GM19372 (cell line): ENCODE measurements at regions not wholly inside any gene's neighbourhood (a gene's known extent, or its start where the extent isn't known, plus 50 kb on each side); places are given as distances from the start of the nearest gene placed in this dataset.
A peak's percentile ranks its signal among the peaks of the same experiment; 100 is the strongest.

ENCODE experiments used
- ATAC-seq: cut with Tn5 transposase; IDR thresholded peaks from one replicate; pipeline ENCODE4 v1.9.1; 2021; ENCODE audit warnings: mild to moderate bottlenecking, low read depth, moderate library complexity; ENCODE audit not compliant: unreplicated experiment

DNA sequence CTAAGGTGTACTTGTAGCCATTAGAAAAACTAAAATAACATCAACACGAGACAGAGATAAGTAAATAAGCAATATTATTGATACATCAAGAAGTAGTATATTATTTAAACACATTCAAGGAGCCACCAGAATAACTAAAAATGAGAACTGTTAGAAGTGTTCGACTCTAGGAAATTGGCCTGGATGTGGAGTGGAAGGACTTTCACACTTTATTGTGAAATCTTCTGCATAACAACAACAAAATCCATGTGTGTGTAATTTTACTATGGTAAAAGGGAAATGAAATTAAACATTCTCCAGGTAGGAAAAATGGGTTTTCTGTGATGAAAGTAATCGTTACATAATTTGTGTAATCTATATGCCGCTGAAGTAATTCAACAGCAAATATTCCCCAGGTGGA, 96.3 kb upstream of the RNF152 start:
- no peak for ATAC-seq

DNA sequence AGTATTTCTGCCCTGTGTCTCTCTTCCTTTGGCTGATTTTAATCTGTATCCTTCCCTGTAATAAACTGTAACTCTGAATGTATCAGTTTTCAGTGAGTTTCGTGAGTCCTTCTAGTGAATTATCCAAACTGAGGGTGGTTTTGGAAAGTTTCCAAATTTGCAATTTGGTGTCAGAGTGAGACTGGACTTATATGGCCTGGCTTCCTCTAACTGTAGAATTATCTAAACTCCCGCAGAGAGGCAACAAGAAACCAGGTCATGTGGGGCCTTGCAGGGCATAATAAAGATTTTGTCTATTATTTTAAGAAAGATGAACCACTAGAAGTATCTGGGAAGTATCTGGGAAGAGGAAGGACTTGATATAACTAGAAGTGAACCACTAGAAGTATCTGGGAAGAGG, 95.3 kb upstream of the RNF152 start:
- no peak for ATAC-seq

DNA sequence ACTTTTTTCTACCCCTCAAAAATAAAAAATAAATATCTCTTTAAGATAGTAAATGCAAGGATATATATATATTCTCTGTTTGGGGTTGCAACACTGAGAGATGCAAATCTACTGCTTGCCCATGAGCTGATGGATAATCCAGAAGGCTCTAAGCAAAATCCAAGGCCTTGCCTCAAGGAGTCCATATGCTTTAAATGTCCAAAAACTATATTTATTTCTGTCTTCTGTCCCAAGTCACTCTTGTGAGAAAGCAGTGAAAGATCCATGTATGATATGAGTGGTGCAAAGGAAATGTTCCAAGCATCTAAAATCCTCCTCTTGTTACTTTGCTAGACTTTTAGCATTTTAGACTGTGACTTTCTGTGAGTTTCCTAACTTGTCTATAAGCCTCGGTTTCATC, 92.9 kb upstream of the RNF152 start:
- ATAC-seq = no peak

DNA sequence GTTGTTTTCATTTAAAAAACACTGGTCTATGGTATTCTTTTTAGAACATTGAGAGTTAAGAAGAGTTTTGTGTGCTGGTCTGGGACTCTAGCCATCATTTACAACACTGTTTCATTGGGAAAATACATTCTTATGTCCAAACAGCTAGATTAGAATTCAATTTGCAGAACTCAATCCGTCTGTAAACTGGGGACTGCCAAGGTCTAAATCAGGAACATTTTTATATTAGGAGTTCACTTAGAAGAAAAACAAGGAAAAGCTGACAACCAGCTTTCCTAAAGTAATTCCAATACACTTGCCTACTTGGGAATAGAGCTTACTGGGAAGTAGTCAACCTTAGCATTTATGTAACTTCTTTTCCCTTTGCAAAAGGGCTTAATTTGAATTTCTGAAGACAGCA, 91.5 kb upstream of the RNF152 start:
- no peak for ATAC-seq

DNA sequence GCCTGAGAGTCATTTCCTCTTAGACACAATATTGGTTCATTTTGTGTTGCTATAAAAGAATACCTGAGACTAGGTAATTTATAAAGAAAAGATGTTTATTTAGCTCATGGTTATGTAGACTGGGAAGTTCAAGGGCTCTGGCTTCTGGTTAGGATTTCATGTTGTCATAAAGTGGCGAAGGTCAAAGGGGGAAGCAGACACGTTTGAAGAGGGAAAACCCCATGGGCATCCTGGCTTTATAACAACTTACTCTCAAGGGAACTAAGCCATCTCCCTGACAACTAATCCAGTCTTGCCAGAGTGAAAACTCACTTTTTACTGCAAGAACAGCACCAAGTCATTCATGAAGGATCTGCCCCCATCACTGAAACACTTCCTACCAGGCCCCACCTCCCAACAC, 89.7 kb upstream of the RNF152 start:
- no peak for ATAC-seq

DNA sequence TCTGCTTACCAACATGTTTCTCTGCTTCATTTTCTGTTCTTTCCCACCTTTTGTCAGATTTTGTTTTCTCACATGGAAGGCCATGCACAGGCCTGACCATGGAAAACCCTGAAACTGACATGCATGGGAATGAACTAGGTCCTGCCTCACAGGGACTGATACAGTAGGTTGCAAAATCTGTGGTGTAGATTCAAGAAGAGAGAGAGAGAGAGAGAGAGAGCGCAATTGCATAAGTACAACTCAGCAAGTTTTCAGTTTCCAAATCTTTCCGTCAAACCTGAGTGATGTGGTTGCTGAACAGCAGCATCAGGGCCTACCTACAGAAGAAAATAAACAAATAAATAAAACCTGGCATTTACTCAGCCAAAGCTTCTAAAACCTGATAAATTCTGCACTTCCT, 87.5 kb upstream of the RNF152 start:
- no peak for ATAC-seq

DNA sequence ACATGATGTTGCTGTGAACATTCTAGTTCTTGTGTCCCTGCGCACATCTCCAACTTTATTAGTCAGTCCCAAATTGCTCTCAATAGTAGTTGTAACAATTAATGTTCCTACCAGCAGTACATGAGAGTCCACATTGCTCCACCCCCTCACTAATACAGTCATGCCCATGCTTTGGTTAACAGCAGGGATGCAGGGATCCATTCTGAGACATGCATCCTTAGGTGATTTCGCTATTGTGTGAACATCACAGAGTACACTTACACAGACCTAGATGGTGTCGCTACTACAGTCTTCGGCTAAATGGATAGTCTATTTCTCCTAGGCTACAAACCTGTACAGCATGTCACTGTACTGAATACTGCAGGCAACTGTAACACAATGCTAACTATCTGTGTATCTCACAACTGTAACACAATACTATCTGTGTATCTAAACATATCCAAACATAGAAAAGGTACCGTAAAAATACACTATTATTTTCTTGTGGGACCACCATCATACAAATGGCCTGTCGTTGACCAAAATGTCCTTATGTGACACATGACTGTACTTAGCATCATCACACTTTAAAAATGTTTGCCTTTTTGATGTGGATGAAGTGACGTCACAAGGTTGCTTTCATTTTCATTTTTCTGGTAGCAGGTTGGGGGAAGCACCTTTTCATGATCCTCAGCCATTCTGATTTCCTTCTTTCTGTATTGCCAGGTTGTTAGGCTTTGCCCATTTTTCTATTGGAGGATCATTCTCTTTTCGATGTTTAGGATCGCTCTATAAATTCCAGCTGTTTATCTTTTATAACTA, 82.9 kb upstream of the RNF152 start:
- peak; percentile 56 for ATAC-seq

DNA sequence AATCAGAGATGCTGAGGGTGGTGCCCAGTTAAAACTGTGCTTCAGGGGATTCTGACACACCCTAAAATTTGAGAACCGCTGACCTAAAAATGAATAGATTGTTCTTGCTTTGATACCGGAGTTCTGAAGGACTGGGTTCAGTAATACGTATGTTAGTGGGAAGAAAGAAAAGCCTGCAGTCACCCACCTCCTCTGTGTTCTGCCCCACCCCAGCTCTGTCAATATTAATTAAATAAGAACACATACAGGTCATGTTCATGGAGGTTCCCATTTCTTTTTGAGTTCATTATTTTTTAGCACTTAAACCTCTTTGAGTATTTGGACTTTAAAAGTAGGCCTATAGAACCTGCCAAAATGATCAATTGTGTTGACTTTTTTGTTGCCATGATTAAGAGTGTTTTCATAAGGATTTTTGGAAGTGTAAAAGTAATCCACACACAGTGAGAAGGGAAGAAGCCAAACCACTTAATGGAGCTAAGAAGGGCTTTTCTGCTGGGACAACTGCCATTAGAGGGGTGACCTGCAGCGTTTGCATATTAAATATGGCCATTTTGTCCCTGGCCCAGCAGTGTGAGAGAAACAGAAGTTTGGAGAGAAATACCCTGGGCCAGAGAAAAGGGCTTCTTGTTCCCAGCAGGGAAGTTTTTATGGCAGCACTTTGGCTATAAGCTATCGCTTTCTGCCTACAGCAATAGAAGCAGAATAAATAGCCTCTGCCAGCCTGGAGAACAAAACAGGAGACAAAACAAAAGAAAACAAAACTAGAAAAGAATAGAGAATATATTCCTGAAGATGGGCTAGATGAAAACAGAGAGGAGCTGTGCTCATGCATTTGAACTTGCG, 80.7 kb upstream of the RNF152 start:
- no peak for ATAC-seq

DNA sequence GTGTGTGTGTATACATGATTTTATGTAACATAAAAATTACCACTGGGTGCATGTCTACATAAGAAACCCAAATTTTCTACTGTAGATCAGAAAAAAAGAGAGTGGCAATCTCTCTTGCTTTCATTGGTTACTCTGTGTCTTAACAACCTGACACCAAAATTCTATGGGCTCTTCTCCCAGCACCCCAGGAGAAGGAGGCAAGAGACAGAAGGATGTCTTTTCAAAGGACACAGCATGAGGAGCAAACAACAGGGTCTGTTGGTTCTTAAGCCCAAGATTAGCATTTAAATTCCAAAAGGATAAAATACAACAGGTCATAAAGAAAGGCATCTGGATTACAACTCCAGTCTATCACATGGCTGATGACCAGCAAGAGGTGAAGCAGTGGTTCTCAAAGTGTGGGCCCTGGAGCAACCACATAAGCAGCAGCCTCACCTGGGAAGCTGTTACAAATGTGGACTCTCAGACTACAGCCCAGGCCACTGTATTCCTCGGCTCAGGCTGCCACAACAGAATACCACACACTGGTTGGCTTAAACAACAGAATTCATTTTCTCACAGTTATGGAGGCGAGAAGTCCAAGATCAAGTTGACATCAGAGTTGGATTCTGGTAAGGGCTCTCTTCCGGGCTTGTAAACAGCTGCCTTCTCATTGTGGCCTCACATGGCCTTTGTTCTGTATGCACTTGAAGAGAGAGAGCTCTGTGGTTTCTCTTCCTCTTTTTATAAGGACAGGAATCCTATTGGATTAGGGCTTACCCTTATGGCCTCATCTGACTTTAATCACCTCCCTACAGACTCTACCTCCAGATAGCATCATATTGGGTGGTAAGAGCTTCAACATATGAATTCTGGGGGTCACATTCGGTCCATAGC, 79.8 kb upstream of the RNF152 start:
- ATAC-seq = peak; percentile 78

DNA sequence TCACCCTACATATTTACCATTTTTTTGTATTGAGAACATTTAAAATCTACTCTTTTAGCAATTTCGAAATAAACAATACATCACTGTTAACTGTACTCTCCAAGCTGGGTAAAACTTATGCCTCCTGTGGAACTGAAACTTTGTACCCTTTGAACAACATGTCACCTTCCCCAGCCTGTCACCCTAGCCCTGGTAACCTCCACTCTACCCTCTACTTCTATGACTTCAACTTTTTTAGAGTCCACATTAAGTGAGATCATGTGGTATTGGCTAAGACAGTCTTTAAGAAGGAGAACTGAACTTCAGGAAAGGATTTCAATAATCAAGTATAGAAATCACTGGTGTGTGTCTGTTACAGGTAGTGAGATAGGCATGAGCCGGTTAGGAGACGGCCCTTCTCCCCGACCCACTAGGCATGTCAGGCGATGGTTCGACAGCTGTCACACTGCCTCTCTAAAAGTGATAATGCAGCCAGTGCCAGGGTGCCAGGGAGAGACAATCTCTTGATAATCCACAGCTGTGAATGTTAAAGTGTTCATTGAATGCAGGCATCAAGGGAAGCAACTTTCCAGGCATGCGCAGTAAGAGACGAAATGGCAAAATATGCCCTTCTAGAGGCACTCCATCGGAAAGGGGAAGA, 74.6 kb upstream of the RNF152 start:
- ATAC-seq = no peak

DNA sequence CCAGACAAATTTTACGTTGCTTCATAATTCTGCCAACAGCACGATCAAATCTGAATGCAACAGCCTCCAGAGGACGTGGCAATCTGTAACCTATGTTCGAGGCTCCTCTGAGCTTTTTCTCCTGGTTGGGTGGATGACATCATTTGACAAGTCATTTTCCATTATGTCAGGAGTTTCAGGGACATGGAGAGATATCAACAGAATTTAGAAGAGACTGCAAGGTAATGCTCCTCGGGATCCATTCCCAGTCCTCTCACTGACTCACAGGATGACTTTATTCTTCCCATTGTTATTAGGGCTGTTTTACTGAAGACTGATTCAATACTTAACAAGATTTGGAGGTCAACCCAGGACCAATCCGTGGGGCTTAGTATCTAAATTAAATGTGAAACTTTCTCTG, 72.5 kb upstream of the RNF152 start:
- no peak for ATAC-seq

DNA sequence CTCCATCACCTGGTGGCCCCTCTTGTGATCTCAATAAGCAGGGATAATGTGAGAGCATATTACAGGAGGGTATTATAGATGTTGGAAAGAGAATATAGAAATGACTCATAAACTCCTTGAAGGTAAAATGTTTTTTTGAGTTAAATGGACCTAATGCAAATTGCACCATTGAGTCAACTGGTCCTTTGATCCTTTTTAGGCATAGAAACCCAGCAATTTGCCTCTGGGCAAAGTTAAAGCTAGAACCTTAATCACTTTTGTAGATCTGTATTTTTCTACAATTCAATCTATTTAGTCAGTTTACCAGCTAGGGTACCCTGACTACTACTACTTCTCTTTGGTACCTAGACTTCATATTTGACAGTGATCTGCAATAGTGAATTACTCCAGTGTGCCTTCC, 71.8 kb upstream of the RNF152 start:
- ATAC-seq = no peak

DNA sequence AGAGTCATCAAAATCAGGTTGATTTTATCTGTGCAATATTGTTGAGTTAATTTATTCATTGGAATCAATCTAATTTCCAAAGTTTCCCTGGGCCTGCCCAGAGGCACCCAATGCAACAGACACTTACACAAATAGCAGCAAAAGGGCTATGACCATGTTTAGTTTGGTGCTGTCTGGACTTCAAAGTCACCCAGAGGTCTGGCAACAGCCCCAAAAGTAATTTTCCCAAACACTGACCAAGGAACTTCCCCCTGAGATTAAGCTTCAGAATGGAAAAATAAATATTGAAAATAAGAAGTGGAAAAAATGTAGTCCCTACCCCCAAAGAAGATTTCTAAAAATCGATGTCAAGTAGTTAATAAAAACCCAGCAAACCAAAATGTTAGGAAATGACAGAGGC, 70.9 kb upstream of the RNF152 start:
- no peak for ATAC-seq

DNA sequence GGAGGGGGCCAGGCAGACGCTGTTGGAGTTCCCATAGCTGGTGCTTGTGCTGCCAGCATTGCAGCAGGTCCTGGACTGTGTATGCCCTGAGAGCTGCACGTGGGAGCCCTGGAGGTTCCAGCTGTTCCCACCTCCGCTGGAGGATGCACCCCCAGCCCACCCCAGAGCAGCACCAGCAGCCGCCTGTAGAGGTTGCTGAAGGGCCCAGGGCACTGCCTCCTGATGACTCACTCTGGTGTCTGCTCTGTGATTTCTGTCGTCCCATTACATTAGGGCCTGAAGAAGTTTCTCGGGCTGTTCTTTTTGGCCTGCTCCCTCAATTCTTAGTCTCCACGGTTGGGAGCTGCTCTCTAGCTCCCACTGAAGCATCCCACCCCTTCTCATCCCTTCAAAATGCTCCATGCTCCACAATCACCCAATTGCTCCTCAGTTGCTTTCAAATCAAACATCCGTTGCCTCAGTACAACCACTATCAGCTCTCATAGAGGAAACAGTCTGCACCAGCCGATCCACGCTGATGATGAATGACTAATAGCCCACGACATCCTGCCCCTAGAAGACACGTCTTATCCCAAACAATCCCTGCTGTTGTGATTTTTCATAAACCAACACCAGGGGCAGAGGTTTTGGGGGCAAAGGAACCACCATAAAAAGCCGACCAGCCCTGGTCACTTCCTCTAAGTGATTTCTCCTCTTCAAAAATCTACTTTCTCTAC, 65.2 kb upstream of the RNF152 start:
- ATAC-seq = no peak

DNA sequence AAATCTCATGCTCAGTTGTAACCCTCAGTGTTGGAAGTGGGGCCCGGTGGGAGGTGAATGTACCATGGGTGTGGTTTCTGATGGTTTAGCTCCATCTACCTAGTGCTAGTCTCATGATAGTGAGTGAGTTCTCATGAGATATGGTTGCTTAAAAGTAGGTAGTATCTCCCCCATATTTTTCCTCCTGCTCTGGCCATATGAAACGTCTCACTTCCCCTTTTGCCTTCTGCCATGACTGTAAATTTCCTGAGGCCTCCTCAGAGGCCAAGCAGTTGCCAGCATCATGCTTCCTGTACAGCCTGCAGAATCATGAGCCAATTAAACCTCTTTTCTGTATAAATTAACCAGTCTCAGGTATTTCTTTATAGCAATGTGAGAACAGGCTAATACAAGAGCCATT, 62.8 kb upstream of the RNF152 start:
- peak; percentile 40 for ATAC-seq

DNA sequence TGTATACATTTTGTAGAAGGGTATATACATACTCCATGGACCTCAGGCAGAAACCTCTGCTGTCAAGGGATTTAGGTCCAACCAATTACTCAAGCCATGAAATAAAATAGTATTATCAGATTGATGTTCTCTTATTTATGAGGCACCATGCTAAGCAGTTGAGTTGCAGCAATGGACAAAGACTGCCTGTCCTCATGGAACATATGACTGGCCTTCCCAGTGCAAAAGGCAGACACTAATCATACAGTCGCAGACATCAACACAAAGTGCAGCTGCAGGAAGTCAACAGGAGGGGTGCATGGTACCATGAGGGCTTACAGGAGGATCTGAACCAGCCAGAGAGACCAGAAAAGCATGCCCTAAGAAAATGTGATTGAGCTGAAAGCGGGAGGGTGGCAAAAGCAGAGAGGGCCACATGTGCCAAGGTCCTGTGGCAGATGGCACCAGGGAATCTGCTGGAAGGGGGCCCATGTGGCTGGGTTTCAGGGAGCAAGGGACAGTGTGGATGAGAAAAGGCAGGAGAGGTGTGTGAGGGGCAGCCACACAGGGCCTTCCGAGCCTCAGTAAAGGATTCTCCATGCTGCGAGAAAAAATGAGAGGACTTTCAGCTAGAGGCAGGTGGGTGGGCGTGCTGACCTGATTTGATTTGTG, 61.4 kb upstream of the RNF152 start:
- no peak for ATAC-seq

DNA sequence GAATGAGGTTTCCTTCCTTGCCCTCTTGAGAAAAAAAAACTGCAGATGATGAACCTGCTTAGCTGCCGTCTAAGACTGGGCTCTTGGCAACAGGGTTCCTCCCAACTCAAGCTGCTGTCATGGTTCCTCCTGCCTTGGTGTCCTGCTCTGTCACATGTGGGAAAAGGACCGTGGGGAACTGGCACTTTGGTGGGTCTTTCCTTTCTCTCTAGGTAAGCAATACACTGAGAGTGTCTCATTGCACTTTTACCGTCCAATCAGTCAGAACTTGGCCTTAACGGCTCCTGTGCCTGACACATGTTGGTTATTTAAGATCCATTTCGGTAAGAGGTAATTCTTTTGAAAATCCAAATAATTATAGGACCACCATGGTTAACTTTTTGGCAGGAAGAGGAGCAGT, 60.8 kb upstream of the RNF152 start:
- ATAC-seq = no peak

DNA sequence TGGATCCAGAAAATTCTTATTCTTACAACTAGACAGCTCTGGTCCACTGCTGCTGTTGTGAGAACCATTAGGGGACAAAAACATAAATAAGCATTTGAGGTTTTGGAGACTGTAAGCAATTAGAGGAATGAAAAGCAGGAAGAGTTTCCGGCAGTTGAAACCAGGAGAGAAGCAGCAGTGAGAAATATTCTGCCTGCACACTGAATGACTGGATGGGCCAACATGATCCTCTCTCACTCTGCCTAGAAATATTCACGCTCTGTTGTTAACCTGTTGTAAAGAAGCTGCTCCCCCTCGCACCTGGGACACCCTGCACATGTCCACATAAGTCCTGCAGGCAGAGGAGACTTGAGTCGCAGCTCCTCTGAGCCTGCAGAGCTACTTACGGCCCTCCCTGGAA, 60.4 kb upstream of the RNF152 start:
- no peak for ATAC-seq

DNA sequence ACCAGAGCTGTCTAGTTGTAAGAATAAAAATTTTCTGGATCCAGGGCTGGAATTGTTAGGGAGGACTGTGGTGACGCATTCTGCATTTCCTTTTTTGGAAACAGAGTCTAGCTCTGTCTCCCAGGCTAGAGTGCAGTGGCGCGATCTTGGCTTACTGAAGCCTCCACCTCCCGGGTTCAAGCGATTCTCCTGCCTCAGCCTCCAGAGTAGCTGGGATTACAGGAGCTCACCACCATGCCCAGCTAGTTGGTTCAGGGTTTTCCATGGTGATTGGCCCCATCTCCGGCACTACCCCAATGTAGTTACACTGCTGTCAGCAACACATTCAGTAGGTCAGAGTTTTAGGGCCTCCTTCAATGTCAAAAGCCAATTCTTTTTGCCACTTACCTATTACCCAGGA, 58.6 kb upstream of the RNF152 start:
- ATAC-seq = no peak
